HFF-Myc (cell line): ENCODE measurements at regions not wholly inside any gene's neighbourhood (a gene's known extent, or its start where the extent isn't known, plus 50 kb on each side); places are given as distances from the start of the nearest gene placed in this dataset.

Experiments
- DNase-seq: peaks from one replicate; pipeline ENCODE4 v3.0.0-alpha.2; 2011; ENCODE audit warnings: low read depth; ENCODE audit errors: extremely low read depth
- H3K4me3 ChIP-seq: replicated peaks from 2 replicates; pipeline ENCODE4 v1.5.1; 2011; ENCODE audit warnings: low read depth, mild to moderate bottlenecking, control low read depth, low read length
- CTCF ChIP-seq: IDR thresholded peaks from 2 replicates; pipeline ENCODE4 v1.5.1; 2012; ENCODE audit warnings: mild to moderate bottlenecking, low read depth, low read length, control low read depth; ENCODE audit errors: missing control alignments

GRCh38 chr14:98234208-98234607 lies 1037.8 kb downstream of the BCL11B start:
- no peak for DNase-seq
- no peak for TF ChIP-seq CTCF
- no peak overlapping the region for H3K4me3 ChIP-seq

- no peak overlapping the region for H3K4me3 ChIP-seq
- no peak for TF ChIP-seq CTCF
- DNase-seq: no peak
Observed at GRCh38 chr14:98236314-98236713, 1035.7 kb downstream of the BCL11B start.

- no peak for TF ChIP-seq CTCF
- DNase-seq: no peak
- H3K4me3 ChIP-seq: no peak overlapping the region
Observed at GRCh38 chr14:98237939-98238338, 1034.1 kb downstream of the BCL11B start.

- no peak overlapping the region for H3K4me3 ChIP-seq
- no peak for DNase-seq
- no peak for TF ChIP-seq CTCF
Observed at GRCh38 chr14:98240376-98240775, 1031.6 kb downstream of the BCL11B start.

- TF ChIP-seq CTCF: no peak
- no peak overlapping the region for H3K4me3 ChIP-seq
- no peak for DNase-seq
Observed at GRCh38 chr14:98242903-98243302, 1029.1 kb downstream of the BCL11B start.

- no peak for TF ChIP-seq CTCF
- no peak for DNase-seq
- no peak overlapping the region for H3K4me3 ChIP-seq
Observed at GRCh38 chr14:98243332-98243731, 1028.7 kb downstream of the BCL11B start.

- no peak overlapping the region for H3K4me3 ChIP-seq
- DNase-seq: no peak
- TF ChIP-seq CTCF: no peak
Observed at GRCh38 chr14:98244162-98244948, 1027.6 kb downstream of the BCL11B start.
